Cerebellar cortex (tissue), 1 donor: ENCODE measurements at regions not wholly inside any gene's neighbourhood (a gene's known extent, or its start where the extent isn't known, plus 50 kb on each side); places are given as distances from the start of the nearest gene placed in this dataset.

Experiments used
- DNase-seq: peaks from one replicate; pipeline ENCODE4 v3.0.0-alpha.2; 2015; ENCODE audit warnings: low spot score

DNA sequence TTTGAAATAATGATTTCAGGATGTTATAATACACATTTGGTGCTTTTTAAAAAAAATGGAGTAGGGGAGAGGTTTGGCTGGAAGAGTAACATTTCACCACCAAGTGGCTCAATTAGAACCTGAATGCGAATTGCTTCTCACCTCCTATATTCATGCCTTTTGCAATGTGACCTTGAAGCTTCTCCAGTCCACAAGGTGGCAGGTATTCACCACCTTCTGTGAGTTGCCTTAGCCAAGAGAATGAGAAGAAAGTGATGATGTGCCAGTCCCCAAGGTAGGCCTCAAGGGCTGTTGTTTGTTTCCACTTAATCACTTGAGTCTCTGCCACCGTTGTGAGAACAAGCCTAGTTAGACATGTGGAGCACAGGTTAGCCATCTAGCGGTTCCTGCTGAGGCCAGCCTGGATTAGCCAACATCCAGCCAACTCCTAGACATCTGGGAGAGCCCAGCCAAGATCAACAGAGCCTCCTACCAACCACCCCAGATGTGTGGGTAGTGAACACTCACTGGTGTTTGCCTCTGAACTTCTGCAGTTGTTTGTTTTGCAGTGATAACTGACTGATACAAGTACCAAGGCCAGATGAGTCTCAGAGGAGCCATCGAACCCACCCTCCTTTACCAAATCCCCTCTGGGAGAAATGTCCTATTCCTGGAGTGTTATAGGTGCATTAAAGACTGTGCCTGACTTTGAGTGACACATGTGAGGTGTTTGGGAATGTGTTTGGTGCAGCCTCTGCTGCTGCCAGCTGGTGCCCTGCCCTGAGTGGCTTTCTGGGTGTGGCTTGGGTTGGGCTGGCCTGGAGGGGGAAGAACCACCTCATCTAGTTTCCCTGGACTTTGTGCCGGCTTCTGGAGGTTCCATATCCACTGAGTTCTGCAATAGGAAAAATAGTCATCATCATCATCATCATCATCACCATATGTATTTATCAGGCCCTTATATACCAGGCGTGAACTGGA lies 132.5 kb upstream of the RFLNA start:
- DNase-seq, result peak; percentile 35

DNA sequence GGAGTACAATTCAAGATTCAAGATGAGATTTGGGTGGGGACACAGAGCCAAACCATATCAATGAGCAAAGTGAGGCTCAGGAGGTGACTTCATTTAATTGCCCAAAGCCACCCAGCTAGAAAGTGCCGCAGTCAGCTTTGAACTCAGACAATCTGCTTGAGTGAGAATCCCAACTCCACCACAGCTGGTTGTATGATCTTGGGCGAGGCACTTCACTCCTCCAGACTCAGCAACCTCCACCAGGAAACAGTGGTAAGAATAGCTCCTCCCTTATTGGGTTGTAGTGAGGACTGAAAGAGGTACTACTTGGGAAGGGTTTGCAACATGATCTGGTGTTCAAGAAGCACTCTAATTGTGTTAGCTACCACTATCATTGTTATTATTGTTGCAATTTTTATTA lies 129.2 kb upstream of the RFLNA start:
- no peak for DNase-seq

DNA sequence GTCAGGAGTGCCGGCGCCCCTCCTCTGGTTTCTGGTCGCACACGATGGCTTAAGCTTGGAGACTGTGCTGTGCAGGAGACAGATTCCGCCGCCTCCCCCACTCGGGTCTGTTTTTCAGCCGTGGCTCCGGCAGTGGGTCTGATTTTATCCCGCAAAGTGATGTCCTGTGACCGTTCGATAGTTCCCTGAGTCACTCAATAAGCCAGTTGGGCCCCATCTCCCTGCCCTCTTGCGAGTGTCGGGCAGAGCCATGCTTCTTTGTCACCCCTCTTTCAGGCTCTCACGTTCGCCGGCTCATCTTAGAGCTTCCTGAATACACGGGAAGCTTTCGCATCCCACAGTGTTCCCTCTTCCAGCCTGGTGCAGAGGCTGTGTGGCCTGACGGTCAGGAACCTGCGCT lies 127.8 kb upstream of the RFLNA start:
- no peak for DNase-seq

DNA sequence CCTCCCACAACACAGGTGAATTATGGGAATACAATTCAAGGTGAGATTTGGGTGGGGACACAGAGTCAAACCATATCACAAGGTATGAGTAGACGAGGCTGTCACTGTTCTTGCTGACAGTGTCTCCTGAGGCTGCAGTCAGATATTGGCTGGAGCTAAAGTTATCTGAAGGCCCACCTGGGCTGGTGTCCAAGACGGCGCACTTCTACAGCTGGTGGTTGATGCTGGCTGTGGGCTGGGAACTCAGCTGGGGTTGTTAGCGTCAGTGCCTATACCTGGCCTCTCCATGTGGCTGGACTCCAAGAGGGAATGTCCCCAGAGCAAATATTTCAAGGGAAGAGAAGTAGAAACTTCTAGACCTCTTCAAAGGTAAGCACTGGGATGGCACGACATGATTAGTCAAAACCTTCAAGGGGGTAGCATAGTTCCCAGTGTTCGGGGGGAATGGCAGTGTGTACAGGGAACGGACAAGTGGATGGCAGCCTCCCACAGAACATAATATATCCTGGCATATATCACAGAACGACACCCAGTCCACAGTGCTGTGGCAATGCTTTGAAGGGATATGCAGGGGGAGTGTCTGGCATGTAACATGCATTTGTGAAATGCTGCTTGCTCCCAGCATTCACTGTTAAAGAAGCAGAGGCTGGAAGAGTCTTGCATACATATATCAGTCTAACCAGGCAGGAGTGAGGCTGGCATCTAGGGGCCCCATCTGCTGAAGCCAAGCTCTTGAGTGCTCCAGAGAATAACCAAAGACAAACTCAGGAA lies 126.7 kb upstream of the RFLNA start:
- DNase-seq, result no peak

DNA sequence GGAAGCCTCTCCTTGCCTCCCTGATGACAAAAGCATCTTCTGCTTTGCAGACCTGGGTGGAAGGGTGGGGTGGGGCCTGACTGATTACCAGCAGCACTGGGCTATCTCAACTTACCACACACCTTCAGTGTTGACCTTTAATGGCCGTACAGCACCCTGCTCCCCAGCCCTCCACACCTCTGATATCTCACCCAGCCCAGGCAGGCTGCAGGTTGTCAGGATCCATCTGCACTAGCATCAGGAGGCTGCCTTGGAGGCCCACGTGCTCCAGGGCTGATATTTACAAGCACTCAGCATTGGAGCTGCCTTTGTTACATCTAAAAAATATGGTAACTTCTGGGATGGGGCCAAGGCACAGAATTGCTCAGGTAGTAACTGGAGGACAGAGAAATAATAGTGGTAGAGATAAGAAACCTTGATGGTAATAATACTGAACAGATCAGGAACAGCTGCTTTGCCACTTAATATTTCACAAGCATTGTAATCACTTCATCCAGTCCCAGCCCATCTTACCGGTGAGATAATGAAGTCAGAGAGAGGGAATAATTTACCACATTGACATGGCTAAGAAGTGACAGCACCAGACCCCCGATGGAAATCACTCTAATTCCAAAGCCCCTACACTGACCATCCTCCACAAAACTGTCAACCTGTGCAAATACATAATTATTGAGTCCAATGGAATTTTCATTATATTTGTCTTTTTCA lies 125.2 kb upstream of the RFLNA start:
- peak; percentile 16 for DNase-seq

DNA sequence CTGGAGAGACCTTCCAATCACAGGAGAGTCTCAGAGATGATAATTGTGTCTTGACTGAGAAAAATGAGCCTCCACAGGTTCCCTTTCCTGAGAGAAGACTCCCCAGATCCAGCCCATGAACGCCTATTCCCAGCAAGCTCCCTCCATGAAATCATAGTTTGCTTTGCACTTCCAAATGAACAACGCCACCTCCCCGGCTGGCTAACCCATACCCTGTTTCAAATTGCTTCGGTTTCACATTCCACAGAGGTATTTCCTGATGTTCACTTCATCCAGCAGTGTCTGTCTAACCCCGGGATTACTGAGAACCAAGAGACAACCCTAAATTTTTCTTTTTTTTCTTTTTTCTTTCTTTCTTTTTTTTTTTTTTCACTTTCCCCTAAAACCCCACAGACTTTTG lies 124.1 kb upstream of the RFLNA start:
- no peak for DNase-seq

DNA sequence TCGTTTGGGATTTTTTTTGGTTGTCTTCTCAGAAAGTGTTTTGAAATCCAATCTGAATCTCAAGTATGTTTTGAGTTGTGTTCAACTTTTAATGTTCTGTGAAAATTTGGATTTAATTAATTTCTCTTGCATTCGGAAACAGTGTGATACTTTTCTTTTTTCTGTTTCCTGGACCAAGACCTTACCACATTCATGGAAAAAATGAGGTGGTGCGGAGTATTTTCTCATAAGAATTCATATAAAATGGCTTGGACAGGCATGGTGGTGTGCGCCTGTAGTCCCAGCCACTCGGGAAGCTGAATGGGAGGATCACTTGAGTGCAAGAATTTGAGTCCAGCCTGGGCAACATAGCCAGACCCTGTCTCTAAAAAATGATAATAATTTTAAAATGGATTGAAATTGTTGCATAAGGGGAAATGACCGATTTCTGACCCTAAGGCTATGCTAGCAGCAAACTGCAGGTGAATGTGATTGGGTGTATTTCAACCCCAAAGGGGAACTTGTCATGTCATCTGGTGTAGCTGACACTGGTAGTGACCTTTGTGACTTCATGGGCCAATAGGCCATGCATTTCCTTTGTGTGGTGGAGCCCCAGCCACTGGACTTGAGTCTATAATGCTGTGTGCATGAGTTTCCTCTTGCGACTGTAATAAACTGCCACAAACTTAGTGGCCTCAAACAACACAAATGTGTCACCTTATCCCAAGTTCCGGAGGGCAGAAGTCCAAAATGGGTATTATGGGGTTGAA lies 123.5 kb upstream of the RFLNA start:
- DNase-seq, result no peak

DNA sequence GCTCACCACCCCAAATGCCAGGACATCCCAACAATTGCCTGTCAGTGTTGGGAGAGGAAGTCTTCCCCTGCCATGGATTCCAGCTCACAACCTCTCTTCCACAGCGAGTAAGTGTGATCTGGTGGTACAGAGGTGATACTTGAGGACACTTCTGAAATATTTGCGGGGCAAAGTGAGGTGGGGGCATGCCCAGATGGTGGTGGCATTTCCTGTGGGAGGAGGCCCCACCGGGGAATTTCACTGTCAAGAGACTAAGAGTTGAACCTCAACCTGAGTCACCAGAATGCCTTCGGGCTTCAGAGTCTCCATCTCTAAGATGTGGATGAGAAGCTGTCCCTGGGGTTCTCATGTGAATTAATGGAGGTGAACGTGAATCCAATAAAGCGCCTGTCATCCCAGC lies 122.3 kb upstream of the RFLNA start:
- no peak for DNase-seq

DNA sequence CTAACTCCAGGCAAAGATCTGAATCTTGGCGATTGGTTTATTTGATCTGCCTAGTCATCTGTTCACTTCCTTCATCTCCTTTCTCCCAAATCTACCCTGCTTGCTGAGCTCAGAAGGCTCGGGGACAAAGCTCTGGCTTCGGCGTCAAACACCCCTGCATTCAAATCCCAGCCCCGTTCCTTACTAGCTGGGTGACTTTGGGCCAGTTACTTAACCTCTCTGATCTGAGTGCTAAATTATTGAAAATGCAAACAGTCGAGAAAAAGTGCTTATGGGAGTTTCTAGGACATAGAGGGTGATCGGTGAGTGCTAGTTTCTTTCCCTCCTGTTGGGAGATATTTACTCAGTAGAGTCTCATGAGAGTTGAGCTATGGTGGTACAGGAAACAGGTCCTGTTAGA lies 121.2 kb upstream of the RFLNA start:
- DNase-seq, result no peak

DNA sequence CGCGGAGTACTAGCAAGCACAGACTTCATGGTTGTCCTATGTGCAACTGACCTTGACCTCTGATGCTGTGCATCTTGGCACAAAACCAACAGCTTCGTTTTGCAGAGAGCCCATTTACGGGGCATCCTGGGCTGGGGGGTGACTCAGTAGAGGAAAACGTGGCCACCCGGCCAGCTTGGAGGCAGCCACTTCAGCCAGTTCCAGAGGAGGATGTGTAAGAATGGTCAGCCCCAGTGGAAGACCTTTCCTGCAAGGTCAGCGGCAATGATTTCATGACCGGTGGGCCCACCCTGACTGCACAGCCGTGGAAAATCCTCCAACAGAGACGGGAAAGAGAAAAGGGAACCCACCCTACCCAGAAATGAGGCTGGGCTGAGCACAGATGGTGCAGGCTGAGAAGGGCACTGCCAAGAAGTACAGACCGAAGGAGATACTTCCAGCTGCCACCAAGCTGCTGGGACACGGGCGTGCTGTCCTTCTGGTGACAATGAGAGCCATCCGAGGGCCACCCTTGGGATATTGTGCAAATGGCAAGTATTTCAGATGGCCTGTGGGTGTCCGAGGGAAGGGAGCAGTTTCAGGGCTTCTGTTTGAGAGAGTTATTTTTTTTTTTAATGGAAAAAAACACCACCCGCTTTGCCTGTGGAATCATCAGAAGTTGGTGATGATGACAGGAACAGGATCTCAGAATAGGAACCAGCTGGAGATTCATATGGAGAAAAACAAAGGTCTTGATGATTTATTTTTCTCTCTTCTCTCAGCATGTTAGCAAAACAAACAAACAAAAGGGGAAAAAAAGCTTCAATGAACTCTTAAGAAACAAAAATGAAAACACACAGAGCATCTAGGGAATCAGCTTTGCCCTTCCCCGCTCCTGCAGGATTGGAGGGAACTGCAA lies 120.2 kb upstream of the RFLNA start:
- DNase-seq, result peak; percentile 41

DNA sequence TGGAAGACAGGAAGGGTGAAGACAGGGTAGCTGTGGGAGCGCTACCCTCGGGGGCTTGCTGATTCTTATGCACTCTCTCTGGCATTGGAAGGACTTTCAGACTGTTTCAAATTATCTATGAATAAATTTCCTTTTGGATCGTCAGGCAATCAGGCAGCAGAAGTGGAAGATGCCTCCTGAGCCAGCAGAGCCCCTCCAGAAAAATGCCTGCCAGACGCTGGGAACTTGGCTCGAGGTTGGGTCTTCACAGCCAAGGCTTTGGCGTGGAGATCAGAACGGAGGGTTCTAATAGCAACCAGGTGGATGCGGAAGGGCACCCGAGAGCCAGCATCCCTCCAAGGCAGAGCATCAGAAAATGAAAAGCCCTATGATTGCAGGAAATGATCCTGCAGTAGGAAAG lies 119.2 kb upstream of the RFLNA start:
- DNase-seq, result peak; percentile 93

DNA sequence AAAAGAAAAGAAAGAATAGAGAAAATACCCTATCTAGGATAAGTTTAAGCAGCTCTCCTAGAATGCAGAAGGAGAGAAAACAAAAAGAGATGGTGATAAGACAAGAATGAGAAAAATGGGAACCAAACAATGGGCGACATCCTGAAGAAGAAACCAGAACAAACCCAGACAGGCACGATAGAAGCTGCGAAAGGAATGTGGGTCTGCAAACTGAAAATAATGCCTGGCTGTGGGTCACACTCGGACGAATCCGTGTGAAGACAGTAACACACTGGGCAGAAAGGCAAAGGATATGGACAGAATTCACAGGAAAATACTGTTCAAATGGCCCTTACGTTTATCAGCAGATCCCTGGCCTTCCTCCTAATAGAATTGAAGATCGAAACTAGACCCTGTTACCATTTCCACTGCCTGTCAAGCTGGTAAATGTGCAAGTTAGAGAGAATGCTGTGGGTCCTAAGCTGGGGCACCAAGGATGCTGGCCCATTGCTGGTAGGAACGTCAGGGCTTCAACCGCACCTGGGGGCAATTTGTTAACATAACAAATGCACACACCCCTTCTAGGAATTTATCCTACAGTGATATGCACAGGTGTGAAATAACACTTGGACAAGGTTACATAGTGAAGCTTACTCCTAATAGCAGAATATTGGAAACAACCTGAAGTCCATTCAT lies 117.5 kb upstream of the RFLNA start:
- no peak for DNase-seq

DNA sequence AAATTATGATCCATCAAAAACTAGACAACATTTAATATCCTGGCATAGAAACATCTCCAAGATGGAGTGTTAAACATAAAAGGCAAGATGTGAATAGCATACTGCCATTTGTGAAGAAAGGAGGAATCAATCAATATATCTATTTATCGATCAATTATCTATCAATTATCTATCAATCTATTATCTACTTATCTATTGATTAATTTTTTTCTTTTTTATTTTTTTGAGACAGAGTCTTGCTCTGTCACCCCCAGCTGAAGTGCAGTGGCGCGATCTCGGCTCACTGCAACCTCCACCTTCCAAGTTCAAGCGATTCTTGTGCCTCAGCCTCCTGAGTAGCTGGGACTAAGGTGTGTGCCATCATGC lies 117.0 kb upstream of the RFLNA start:
- DNase-seq, result no peak

DNA sequence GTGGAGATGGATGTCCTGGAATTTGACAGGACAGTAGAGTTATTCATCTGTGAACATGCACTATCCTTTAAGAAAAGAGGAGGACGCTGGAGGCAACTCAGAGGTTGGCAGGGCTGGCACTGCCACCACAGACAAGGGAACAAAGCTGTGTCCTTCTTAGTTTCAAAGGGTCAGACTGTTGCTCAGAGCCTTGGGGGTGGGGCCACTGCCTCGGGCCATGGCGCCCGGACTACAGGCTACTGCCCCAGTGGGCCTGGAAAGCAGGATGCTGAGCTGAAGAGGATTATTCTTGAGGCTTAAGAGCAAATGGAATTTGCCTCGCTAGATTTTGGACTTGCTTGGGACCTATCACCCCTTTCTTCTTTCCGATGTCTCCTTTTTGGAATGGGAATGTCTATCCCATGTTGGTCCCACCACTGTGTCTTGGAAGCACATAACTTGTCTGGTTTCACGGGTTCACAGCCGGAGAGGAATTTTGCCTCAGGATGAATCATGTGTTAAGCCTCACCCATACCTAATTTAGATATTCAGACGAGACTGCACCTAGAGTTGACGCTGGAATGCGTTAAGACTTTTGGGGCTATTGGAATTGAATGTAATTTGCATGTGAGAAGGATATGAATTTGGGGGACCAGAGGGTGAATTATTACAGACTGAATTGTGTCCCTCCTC lies 114.8 kb upstream of the RFLNA start:
- no peak for DNase-seq

DNA sequence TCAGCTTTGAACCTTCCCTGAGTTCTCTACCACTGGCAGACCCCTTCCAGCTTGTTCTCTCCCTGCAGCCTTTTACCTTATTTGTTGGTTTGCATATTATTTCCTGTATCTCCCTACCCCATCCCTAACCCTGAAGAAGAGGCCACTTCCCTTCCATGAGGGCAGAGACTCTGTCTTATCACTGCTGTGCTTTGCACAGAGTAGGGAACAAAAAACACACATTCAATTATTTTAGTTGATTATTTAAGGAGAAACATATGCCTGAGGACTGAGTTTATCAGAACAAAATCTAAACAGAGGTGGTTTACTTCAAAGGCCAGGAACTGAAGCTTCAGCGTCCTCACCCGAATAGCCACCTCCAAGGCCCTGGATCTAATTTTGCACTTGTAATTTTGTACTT lies 111.7 kb upstream of the RFLNA start:
- no peak for DNase-seq

DNA sequence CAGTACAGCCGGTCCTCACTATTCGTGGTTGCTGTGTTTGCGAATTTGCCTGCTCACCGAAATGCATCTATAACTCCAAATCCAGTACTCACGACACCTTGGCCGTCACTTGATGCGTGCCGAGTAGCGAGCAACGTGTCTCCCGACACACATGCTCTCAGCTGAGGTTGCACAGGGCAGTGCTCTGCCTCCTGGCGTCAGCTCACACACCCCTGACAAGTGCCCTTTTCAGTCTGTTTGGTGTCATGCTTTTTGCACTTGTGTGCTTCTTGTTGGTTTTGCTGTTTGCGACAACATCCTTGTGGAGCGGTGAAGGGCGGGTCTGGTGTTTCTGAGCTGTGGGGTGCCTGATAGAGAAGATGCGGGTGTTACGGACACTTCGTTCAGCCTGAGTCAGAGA lies 110.4 kb upstream of the RFLNA start:
- DNase-seq, result no peak

DNA sequence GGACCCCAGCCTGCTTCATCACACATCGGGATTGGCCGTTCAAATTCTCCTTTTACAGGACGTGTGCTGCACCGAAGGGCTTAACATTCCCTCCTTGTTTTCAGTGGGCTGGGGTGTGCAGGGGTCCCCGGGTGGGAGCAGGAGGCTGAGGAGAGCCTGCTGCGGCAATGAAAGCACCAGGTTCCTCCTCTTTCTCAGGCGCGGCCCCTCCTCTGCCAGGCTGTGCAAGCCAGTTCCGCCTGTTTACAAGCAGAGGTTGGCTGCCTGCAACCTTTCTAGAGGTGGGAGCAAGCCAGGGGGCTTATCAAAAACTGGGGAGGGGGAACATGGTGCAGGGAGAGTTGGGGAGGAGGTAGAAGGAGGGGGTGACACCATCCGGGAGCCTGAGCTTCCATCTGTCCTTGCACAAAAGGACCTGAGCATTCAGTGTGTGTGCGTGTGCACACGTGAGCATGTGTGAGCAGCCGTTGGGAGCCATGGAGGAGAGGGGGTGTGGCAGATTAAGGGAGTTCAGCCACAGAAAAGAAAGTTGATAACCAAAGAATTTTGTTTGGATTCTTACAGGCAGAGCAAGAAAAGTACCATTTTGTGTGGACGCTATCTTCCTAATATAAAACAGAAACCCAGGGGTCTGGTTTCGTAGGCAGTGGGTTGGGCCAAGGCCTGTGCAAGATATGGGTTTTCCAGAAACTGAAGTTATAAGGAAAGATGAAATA lies 108.8 kb upstream of the RFLNA start:
- no peak for DNase-seq

DNA sequence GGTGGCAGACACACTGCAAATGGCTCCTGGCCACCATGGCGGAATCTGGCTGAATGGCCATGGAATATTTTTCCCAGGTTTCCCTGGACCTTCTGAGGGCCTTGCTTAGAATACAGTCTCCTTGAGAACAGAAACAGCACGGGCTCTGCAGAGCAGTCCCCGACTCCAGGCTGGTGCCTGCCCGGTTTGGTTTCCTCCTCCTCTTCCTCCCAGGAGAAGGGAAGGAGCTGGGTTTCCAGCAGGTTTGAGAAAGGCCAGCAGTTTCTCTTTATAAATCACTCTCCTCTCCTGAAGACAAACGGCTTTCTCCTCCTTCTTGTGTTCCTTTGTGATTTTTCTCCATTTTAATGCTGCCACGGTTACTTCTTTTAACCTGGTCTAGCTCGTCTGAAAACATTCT lies 106.8 kb upstream of the RFLNA start:
- peak; percentile 14 for DNase-seq
